ENCODE measurements at regions not wholly inside any gene's neighbourhood (a gene's known extent, or its start where the extent isn't known, plus 50 kb on each side); places are given as distances from the start of the nearest gene placed in this dataset.
A peak's percentile ranks its signal among the peaks of the same experiment; 100 is the strongest.
"Not testable (repeated sequence)": the region's sequence is repeated elsewhere in the genome, so short reads cannot be mapped to it uniquely, and the experiment has no call there.

DNA sequence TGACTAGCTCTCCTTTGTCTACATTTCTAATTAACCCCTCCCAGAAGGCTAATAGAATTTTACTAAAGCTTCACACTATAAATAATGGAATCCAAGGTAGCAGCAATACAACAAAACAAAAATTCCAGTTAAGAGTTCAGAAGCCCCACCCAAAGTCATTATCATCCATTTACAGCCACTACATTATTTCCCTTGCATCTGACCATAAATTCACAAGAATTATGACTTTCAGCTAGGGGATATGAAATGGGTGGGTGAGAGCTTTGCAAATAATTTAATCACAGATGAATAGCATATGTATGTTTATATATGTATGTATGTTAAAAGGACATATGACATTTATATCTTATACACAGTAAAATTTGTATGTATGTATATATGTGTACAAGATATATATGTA lies 65.3 kb upstream of the PTGDR start:
- no peak for DNase-seq

DNA sequence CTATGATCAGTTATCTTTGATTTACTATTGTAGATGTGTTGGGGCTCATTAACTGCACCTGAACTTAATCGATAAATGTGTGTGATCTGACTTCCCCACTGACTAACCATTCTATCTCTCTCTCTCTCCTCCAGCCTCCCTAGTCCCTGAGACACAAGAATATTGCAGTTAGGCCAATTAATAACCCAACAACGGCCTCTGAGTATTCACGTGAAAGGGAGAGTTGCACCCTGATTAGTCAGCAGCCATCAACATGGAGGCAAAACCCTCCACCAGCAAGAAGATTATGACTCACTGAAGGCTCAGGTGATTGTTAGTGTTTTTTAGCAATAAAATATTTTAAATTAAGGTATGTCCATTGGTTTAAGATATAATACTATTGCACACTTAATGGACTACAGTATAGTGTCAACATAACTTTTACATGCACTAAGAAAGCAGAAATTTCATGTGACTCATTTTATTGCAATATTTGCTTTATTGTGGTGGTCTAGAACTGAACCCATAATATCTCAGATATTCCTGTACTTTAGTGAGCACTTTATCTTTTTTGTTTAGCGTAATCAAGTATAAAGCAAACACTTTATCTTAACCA lies 77.1 kb upstream of the PTGDR start:
- DNase-seq, result no peak

DNA sequence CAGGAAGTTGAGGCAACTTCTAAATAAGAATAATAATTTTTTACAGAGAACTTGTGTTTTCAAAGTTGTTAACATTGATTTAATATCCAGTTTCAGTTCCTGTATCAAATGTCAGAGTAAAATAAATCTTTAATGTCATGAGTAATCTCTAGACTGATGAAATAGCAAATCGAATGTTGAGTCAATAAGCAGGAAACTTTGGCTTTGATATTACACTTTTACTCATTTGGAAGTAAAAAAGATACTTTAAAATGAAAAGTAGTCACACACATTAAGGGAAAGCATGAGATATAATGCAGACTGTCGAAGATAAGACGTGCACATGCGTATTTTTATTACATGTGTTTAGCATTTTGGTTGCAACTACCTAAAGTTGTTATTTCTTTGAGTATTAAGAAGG lies 78.2 kb upstream of the PTGDR start:
- DNase-seq, result no peak

DNA sequence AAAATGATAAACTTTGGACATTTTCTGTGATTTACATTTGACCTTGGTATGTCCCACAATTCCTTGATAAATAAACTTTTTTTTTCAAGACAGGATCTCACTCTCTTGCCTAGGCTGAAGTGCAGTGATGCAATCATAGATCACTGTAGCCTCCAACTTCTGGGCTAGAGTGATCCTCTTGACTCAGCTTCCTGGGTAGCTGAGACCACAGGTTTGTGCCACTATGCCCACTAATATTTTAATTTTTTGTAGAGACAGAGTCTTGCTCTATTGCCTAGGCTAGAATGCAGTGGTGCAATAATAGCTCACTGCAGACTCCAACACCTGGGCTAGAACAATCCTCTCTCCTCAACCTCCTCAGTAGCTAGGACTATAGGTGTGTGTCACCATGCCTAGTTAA lies 79.1 kb upstream of the PTGDR start:
- DNase-seq, result no peak

DNA sequence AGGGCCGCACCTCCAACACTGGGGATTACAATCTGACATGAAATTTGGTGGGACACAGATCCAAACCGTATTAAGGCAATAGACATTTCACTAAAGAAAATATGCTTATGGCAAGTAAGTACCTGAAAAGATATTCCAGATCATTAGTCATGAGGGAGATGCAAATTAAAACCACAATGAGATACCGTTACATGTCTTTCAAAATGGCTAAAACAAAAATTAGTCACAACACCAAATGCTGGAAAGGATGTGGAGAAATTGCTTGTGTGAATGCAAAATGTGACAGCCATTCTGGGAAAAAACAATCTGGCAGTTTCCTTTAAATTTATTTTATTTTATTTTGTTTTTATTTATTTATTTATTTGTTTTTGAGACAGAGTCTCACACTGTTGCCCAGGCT lies 82.3 kb upstream of the PTGDR start:
- no peak for DNase-seq

DNA sequence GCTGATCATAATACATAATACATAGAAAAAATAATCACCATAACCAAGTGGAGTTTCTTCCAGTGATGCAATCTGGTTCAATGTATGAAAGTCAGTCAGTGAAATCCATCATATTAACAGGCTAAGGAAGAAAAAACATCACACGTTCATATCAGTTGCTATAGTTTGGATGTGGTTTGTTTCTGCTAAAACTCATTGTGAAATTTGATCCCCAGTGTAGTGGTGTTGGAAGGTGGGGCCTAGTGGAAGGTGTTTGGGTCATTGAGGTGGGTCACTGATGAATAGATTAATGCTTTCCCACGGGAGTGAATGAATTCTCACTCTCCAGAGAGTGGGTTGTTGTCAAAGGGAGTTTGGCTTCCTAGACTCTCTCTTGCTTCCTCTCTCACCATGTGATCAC lies 84.6 kb upstream of the PTGDR start:
- no peak for DNase-seq

DNA sequence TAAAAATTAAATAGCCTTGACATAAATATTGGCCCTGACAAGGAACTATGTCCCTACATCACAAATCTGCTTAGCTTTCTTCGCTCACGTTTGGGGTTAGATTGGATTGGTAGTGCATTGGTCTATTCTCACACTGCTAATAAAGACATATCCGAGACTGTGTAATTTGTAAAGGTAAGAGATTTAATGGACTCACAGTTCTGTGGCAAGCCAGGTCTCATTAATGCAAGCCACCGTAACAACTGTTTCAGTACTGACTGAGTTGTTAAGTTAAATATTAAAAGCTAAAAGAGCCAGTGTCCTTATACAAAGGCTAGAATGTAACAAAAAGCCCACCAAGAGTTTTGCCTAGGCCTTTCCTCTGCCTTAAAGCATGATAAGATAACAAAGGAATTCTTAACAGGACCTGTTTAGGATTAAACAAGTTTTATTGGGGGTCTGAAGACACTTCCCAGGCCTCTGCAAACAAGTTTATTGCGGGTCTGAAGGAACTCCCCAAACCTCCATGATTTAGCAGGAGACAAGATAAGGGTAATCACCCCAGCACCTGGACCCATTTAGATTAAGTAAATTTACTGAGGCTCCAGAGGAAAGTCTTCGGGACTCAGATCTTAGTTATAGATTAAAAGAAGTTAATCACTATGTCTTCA lies 88.2 kb upstream of the PTGDR start:
- DNase-seq, result no peak

DNA sequence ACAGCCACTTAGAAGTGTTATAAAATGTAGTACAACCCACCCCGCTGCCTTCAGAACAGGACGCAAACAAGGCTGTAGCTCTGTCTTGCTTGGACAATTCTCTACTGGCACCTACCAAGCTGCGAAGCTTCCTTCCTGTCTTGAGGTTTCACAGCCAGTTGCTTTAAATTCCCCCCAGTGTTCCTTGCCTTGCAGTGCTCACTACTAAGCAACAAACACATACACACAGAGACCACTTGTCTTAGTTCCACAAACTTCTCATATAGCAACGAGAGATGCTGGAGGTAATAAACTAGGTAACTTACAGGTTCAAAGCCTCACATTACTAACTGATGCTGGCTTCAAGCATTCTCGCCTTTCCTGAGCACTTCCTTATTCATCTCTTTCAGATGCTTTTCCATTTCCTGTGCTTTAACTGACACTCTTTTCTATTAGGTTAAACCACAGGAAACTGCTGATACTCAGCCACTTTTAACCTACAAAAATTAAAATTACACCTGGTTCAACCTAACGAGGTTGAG lies 91.5 kb upstream of the PTGDR start:
- DNase-seq, result no peak

DNA sequence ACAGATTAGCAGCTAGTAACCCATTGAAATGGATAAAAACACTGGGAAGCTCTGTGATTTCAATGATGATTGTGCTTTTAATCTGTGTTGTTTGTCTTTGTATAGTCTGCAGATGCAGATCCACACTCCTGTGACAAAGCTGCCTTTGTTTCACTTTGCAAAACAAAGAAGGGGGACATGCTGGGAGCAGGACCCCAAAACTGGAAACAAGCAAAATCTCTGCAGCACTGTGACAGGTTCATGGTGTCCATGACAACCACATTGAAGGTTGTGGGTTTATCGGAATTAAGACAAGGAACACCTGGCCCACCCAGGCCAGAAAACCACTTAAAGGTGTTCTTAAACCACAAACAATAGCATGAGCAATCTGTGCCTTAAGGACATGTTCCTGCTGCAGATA lies 95.6 kb upstream of the PTGDR start:
- DNase-seq, result not testable (repeated sequence)

DNA sequence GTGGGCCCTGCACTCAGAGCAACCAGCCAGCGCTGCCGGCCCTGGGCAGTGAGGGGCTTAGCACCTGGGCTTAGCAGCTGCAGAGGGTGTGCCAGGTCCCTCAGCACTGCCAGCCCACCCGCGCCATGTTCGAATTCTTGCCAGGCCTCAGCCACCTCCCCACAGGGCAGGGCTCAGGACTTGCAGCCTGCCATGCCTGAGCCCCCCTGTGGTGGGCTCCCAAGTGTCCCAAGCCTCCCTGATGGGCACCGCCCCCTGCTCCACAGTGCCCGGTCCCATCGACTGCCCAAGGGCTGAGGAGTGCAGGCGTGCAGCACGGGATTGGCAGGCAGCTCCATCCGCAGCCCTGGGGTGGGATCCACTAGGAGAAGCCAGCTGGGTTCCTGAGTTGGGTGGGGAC lies 98.0 kb upstream of the NID2 start:
- no peak for DNase-seq

DNA sequence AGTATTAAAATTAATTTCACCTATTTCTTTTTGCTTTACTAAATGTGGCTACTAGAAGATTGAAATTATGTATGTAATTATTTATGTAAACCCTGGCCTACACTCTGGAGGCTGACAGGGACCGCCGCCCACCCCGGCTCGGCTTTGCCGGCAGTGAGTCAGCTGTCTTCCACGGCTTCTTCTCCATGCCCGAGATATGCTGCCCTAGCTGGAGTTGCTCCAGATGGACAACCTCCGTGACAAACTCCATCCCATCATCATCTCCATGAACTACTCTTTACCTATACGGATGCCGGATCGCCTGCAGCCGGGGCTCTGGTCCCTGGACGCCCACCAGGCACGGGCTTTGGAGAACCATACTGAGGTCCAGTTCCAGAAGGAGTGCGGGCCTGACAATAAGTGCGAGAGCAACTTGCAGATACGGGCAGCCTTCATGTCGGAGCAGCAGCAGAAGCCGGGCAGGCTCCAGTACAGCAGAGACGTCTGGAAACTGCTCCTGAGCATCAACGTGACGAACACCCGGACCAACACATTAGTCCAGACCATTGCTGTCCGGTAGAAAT lies 86.9 kb upstream of the NID2 start:
- DNase-seq, result no peak

DNA sequence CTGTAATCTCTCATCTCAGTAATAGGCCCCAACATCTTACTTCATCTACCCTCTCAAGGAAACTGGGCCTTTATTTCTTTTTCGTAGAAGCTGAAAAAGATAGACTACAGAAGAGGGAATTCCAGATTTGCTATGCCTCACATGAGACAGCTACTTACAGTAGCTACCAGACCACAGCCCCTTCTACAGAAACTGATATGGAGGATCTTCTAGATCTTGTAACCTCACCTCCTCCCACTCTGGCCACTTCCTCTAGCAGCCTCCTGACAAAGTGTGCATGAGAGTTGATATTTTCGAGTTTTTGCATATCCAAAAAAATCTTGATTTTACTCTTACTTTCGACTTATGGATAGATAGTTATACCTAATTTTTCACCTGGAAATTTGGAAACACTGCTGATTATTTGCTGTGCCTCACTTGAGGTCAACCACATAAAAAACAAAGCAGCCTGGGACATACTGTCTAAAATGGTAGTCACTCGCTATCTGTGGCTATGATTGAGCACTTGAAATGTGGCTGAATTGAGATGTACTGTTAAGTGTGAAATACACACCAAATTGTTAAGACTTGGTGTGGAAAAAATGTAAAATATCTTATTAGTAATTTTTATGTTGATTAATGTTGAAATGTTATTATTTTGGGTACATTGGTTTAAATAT lies 86.3 kb upstream of the NID2 start:
- DNase-seq, result no peak

DNA sequence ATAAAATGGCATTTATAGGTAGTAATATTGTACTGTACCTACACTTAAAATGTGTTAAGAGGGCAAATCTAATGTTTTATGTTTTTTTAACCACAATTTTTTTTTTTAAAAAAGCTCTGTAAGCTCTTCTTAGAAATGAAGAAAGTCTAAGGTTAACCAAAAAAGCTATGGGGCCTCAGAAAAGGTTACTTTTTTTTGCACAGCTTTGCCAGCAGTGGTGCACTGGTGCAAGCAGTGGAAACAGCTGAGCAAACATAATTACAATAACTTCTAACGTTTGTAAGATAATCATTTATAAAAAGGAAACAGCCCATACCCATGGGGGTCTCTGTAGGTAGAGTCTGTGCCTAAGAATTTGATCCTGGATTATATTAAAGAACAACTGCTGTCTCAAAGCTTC lies 85.1 kb upstream of the NID2 start:
- DNase-seq, result peak; percentile 19

DNA sequence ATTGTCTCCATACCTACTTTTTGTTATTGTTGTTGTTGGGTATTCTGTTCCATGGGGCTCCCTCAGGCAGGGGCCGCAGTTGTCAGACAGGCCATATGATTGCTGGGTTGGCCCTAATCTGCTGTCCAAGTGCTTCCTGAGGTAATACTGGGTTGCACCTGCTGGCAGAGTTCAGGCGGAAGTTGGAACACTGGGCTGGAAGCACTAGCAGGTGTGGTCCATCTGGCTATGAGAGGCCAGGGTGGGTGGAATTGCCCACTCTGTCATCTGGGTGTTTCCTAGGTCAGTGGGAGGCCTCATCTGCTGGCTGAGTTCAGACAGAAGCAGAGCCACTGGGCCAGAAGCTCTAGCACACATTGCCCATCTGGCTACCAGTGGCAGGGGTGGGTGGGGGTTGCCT lies 81.3 kb upstream of the NID2 start:
- DNase-seq, result no peak

DNA sequence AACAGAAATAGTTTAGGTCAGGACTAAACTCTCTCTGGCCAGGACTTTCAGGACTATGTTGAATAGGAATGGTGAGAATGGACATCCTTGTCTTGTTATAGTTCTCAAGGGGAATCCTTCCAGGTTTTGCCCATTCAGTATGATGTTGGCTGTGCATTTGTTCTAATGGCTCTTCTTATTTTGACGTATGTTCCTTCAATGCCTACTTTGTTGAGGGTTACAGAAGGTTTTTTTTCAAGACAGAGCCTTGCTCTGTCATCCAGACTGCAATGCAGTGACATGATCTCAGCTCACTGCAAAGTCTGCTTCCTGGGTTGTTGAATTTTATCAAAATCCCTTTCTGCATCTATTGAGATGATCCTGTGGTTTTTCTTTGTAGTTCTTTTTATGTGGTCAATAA lies 79.5 kb upstream of the NID2 start:
- no peak for DNase-seq

DNA sequence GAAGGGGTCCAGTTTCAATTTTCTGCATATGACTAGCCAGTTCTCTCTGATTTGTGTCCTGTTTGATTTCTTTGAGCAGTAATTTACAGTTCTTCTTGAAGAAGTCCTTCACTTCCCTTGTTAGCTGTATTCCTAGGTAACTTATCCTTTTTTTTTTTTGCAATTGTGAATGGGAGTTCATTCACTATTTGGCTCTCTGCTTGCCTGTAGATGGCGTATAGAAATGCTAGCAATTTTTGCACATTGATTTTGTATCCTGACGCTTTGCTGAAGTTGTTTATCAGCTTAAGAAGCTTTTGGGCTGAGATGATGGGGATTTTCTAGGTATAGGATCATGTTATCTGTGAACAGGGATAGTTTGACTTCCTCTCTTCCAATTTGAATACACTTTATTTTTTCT lies 77.6 kb upstream of the NID2 start:
- DNase-seq, result no peak

DNA sequence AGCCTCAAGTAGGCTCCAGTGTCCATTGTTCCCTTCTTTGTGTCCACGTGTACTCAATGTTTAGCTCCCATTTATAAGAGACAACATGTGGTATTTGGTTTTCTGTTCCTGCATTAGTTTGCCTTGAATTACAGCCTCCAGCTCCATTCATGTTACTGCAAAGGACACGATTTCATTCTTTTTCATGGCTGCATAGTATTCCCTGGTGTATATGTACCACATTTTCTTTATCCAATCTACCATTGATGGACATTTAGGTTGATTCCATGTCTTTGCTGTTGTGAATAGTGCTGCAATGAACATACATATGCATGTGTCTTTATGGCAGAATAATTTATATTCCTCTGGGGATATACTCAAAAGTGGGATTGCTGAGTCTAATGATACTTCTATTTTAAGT lies 75.2 kb upstream of the NID2 start:
- DNase-seq, result not testable (repeated sequence)

DNA sequence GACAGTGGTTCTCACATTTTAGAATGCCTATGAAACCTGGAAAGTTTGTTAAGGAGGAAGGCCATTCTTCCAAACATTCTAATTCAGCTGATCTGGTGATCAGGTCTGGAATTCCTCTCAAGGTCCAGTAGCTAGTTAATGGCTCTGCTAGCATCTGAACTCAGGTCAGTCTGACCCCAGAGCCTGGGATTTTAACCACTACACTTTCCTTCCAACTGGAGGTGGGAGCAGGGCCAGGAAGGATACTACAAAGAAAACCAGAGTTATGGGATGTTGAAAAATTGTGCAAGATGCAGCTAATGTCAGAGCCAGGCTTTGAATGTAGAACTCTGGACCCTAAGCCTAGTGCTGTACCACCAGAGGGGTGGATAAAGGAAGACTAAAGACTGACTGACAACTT lies 73.6 kb upstream of the NID2 start:
- no peak for DNase-seq

DNA sequence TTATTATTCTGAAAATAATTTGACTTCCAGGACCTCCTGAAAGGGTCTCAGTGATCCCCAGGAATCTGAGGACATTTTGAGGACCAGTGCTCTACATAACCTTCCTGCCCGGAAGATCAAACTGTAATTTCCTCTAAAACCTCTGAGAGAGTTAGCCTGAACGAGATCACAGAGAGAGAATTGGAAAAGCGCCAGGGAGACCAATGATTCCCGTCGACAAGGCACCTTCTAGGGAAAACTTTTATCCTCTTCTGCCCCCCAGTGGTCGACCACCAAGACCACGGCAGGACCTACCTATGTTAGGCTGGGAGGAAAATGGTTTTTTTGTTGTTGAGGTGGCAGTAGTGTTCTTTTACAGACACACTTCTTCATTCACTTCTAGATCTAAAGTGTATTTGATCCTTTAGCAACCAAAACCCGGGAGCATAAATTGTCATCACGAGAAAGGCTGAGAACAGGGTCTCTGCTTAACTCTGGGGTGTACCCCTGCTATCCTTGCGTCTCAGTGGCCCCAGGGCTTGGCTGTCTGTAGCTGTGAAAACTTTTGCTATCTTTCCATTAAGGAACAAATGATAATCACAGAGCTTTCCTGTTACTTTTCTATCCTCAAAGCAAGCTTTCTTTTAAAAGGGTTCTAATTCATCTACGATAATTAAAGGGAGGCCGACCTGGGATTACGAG lies 62.9 kb upstream of the NID2 start:
- DNase-seq, result peak; percentile 85

DNA sequence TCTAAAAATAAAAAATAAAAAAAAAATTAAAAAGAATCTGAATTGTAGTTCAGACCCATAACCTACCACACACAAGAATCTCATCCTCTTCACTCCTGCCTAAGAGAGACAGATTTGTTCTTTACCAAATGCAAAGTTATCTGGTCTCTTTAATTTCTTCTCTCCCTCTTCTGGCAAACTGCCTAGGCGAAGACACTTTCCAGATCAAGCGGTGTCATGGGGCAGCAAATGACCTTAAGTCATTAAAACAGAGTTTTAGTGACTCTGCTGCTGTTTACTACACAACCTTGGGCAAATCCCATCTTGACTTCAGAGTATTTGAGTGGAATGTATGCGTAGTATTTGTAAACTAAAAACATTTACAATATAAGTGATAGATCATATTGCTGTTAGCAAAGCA lies 60.9 kb upstream of the NID2 start:
- no peak for DNase-seq

DNA sequence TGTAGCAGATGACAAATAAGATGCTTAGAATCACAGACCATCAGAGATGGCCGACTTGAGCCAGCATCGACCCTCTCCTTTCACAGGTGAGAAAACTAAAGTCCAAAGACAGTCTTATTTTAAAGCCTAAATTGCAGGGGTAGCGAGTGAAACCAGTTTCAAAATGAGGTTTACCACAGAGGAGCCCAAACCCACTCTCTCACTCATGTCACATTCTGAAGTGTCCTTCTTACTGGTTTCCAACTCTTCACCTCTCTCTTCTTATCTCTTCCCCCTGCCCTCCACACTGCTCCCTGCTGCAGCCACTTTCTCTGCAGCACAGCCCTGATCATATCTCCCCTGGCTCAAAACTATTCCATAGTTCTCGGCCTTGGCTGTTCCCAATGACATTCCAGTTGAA lies 57.0 kb upstream of the NID2 start:
- DNase-seq, result no peak

DNA sequence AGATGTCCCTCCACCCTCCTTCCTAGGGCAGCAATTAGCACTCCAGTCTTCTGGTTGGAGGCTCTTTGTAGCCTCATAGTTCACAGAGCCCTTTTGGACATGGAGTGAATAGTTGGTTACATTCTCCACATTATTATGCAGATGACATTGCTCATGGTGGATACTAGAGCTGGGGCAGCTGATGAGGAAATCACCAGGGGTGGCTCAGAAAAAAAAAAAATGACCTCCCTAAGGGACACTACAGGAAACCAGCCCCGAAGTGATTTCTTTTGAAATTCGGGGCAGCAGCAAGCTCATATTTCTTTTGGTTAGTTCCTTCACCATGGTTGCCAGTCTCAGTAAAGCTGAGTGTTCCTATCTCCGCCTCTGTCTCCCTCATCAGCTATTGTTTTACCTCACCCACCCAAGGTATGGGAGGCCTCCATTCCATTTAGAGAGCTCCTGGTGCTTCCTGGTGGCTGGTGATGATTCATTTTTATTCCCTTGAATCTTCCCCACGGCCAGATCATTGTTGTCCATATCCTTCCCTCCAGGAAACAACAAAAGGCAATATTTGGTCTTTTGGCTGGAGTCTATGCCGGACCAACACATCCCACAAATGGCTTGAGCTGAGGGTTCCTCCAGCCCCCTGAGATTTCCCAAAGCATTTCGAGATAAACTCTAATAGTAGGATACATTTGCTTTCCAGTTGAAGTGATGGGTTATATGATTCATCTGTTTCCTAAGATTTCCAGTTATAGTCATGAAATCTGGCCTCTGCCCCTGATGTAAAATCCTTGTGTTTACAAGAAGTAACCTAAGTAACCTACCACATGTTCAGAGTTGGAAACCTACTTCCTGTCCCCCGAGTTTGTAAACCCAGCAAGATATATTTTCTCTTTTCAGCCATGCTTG lies 56.2 kb upstream of the NID2 start:
- DNase-seq, result peak; percentile 59

DNA sequence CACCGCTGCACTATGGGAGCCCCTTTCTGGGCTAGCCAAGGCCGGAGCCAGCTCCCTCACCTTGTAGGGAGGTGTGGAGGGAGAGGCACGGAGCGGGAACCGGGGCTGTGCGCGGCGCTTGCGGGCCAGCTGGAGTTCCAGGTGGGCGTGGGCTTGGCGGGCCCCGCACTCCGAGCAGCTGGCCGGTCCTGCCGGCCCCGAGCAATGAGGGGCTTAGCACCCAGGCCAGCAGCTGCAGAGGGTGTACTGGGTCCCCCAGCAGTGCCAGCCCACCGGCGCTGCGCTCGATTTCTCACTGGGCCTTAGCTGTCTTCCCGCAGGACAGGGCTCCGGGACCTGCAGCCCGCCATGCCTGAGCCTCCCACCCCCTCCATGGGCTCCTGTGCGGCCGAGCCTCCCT lies 53.3 kb upstream of the NID2 start:
- not testable (repeated sequence) for DNase-seq
